ENCODE measurements at regions not wholly inside any gene's neighbourhood (a gene's known extent, or its start where the extent isn't known, plus 50 kb on each side); places are given as distances from the start of the nearest gene placed in this dataset.
"Not testable (repeated sequence)": the region's sequence is repeated elsewhere in the genome, so short reads cannot be mapped to it uniquely, and the experiment has no call there.

GRCh38 chr14:25699981-25700380 is 650.0 kb upstream of the STXBP6 start:
- Histone ChIP-seq H3K4me3 (ENCODE audit: low read depth, low read length) (no peak overlapping the region), H3K36me3 (replicated peaks) (no peaks in the 10 kb centered on the region), H3K27me3 (replicated peaks) (no peaks in the 10 kb centered on the region), H3K27ac (no peak overlapping the region)
- no peak for DNase-seq
- TF ChIP-seq CTCF (IDR thresholded peaks at IDR 0.05; ENCODE audit: low read depth, low read length, missing control alignments), result no peak
- in situ Hi-C loops (cut with HindIII; ENCODE audit: low pct_ligation_motif_present, low sequenced_read_pairs), result no loop called here

GRCh38 chr14:25698111-25698510 is 648.2 kb upstream of the STXBP6 start:
- Histone ChIP-seq H3K36me3 (replicated peaks) (no peaks in the 10 kb centered on the region), H3K27me3 (replicated peaks) (no peaks in the 10 kb centered on the region), H3K4me3 (ENCODE audit: low read depth, low read length) (no peak overlapping the region), H3K27ac (no peak overlapping the region)
- DNase-seq, result no peak
- in situ Hi-C loops (cut with HindIII; ENCODE audit: low pct_ligation_motif_present, low sequenced_read_pairs), result no loop called here
- no peak for TF ChIP-seq CTCF (IDR thresholded peaks at IDR 0.05; ENCODE audit: low read depth, low read length, missing control alignments)

- no peak overlapping the region for H3K27ac ChIP-seq
- H3K27me3 ChIP-seq (replicated peaks), result no peaks in the 10 kb centered on the region
- no peak for DNase-seq
- TF ChIP-seq CTCF (IDR thresholded peaks at IDR 0.05; ENCODE audit: low read depth, low read length, missing control alignments), result no peak
- no peak overlapping the region for H3K4me3 ChIP-seq (ENCODE audit: low read depth, low read length)
- in situ Hi-C loops (cut with HindIII; ENCODE audit: low pct_ligation_motif_present, low sequenced_read_pairs), result no loop called here
- H3K36me3 ChIP-seq (replicated peaks), result no peaks in the 10 kb centered on the region
These were observed 646.2 kb upstream of the STXBP6 start for GRCh38 chr14:25696176-25696575.

DNA sequence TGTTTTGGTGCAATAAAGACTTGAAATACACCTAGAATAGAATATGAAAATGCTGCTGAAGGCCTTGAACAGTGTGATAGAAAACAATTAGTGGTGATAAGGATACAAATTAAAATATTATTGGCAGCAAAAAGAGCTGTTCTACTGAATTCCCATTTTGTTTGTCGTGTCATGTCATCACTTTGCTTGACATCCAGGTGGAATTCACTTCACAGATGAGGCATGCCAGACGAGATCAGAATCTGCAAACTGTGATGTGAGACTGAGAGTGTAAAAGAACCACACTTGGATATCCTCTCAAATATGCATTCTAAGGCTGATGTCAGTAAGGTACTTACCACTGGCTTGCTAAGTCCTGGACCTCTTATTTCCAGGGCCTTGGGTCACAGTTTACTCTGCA is 635.1 kb upstream of the STXBP6 start:
- in situ Hi-C loops (cut with HindIII; ENCODE audit: low pct_ligation_motif_present, low sequenced_read_pairs), result no loop called here
- no peak for TF ChIP-seq CTCF (IDR thresholded peaks at IDR 0.05; ENCODE audit: low read depth, low read length, missing control alignments)
- DNase-seq, result no peak
- H3K36me3 ChIP-seq (replicated peaks), result no peaks in the 10 kb centered on the region
- no peak overlapping the region for H3K4me3 ChIP-seq (ENCODE audit: low read depth, low read length)
- H3K27me3 ChIP-seq (replicated peaks), result no peaks in the 10 kb centered on the region
- no peak overlapping the region for H3K27ac ChIP-seq

- H3K4me3 ChIP-seq (ENCODE audit: low read depth, low read length), result no peak overlapping the region
These were observed 631.0 kb upstream of the STXBP6 start for GRCh38 chr14:25680934-25681333.

DNA sequence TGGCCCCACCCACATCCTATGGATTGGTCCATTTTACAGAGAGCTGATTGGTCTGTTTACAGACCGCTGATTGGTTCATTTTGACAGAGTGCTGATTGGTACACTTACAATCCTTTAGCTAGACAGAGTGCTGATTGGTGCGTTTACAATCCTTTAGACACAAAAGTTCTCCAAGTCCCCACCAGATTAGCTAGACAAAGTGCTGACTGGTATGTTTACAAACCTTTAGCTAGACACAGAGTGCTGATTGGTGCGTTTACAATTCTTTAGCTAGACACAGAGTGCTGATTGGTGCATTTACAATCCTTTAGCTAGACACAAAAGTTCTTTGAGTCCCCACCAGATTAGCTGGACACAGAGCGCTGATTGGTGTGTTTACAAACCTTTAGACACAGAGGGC is 630.6 kb upstream of the STXBP6 start:
- in situ Hi-C loops (cut with HindIII; ENCODE audit: low pct_ligation_motif_present, low sequenced_read_pairs); H3K4me3 ChIP-seq (ENCODE audit: low read depth, low read length); H3K36me3 ChIP-seq (replicated peaks); H3K27ac ChIP-seq; H3K27me3 ChIP-seq (replicated peaks); DNase-seq: not testable (repeated sequence)

More at GRCh38 chr14:25680934-25681333, 631.0 kb upstream of the STXBP6 start:
- in situ Hi-C loops (cut with HindIII; ENCODE audit: low pct_ligation_motif_present, low sequenced_read_pairs), result no loop called here
- TF ChIP-seq CTCF (IDR thresholded peaks at IDR 0.05; ENCODE audit: low read depth, low read length, missing control alignments), result no peak
- H3K36me3 ChIP-seq (replicated peaks), result no peaks in the 10 kb centered on the region
- H3K27ac ChIP-seq, result no peak overlapping the region
- H3K27me3 ChIP-seq (replicated peaks), result no peaks in the 10 kb centered on the region
- DNase-seq, result no peak

Measured in brain microvascular endothelial cell (primary cell).